Peyer's patch (tissue), 4 donors: ENCODE measurements at regions not wholly inside any gene's neighbourhood (a gene's known extent, or its start where the extent isn't known, plus 50 kb on each side); places are given as distances from the start of the nearest gene placed in this dataset.

Experiments
- CTCF ChIP-seq, 6 experiments: fragments of 450-650 bp in 4 of 6; fragments of 200-600 bp in 2 of 6; sonication (generic) in 1 of 6; IDR thresholded peaks; one replicate each; pipeline ENCODE4 v1.5.1; 2017 to 2019; ENCODE audit warnings: antibody characterized with exemption in 6 of 6, mild to moderate bottlenecking in 3 of 6, moderate library complexity in 1 of 6
- POLR2A ChIP-seq, 2 donors: fragments of 450-650 bp; IDR thresholded peaks; one replicate each; pipeline ENCODE4 v1.5.1; 2017; ENCODE audit warnings: antibody characterized with exemption in 2 of 2, mild to moderate bottlenecking in 2 of 2, moderate library complexity in 2 of 2

GRCh38 chr1:222975472-222976122 lies 160.8 kb downstream of the DISP1 start:
- no peak for TF ChIP-seq CTCF (IDR thresholded peaks at IDR 0.05)
- TF ChIP-seq POLR2A (IDR thresholded peaks at IDR 0.05), result no peak
